GM08714 (cell line): ENCODE measurements at regions not wholly inside any gene's neighbourhood (a gene's known extent, or its start where the extent isn't known, plus 50 kb on each side); places are given as distances from the start of the nearest gene placed in this dataset.

Experiments
- H3K4me3 ChIP-seq: fragments of 200-500 bp; sonication (Bioruptor generic); 2 replicates; pipeline ENCODE4 v1.5.1; 2014; ENCODE audit warnings: mild to moderate bottlenecking, low read length, inconsistent platforms
- ZNF274 ChIP-seq: IDR thresholded peaks from 2 replicates; pipeline ENCODE4 v1.6.1; 2012; ENCODE audit warnings: mild to moderate bottlenecking, low read depth, low read length

- H3K4me3 ChIP-seq = no peak overlapping the region
- TF ChIP-seq ZNF274 = no peak
Measured at GRCh38 chr2:236661061-236661761, 91.6 kb downstream of the ACKR3 start.

DNA sequence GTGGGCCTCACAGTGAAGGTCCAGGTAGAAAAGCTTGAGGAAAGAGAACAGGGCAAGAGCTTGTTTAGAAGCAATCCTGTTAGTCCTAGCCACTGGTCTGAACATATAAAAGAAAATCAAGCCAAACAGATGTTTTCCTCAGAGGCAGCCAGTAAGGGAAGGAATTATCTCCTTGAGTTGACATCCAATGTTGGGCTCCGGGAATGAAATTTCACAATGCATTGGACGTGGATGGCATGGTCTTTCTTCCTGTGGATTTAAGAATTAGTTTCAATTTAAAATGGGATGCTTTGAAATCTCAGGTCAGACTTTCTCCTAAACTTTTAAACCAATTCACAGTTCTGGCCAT lies 92.1 kb downstream of the ACKR3 start:
- no peak for TF ChIP-seq ZNF274
- no peak overlapping the region for H3K4me3 ChIP-seq

DNA sequence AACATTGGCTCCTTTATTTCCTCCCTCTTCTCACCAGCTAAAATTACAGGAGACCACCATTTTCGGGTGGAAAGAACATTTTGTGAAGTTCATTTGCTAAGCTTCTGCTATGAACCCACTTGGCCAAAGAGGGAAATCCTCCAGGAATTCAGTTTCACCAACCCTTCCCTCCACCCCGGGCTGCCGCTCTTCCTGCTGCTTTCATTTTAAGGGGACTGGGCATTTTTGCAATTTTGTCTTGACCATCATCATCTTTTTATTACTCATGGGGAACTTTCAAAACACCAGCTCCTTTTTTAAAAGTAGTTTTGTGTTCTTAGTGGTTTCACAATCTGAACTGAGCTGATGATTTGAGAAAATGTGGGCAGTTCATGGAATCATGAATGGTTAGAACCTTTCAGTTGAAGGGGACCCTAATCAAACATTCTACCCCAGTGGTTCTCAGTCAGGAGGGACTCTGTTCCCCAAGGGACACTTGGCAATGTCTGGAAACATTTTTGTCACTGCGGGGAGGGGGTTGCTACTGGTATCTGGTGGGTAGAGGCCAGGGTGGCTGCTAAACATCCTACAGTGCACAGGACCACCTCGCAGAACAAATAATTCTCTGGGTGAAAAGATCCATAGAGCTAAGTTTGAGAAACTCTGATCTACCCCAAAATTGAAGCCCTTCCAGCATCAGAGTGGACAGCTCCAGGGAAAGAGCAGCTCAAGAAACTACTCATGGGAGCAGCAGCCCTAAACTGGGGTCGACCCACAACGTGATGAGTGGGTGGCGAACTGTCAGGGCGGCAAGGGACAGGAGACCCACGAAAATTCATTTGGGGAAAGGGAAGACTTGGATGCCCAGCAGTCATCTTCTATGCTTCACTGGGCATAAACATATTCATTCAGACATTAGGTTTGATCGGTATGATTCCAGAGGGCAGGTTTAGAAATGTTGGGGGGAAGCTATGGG lies 92.9 kb downstream of the ACKR3 start:
- TF ChIP-seq ZNF274 = no peak
- H3K4me3 ChIP-seq = no peak overlapping the region

DNA sequence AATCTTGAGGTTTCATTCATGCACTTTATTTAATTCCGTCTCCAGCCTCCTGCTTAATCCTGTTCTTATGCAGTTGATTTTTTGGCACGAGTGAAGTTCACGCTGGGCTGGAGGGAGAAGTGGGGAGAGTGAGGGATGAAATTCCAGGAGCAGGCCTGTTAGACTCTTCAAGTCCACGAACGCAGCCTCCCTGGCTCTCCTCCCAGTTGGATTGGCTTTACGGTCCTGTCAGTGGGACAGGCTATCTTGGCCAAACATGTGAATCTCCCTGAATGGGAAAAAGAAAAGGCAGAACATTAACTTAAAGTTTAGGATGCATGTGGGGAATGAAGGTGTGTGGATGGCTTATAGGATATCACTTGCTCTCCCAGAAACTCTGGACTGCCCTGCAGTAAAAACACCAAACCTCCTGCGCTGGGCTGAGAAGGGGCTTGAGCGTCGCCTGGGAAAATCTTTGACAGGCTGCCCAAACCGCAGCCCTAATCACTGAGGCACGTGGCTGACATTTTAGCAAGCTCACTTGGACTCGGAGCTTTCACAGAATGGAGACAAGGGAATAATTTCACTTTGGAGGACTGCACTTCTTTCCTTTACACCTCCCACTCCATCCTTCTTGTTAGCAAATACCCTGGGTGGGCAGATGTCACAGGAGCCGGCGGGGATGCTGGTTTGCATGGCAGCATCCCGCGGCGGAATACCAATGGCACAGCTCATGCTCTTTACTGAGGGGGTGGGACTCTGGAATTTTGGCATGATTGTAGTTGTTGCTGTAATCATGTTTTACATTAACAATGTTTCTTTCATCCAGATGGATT lies 93.9 kb downstream of the ACKR3 start:
- no peak overlapping the region for H3K4me3 ChIP-seq
- no peak for TF ChIP-seq ZNF274

- no peak for TF ChIP-seq ZNF274
- no peak overlapping the region for H3K4me3 ChIP-seq
Measured at GRCh38 chr2:236664136-236664535, 94.5 kb downstream of the ACKR3 start.

DNA sequence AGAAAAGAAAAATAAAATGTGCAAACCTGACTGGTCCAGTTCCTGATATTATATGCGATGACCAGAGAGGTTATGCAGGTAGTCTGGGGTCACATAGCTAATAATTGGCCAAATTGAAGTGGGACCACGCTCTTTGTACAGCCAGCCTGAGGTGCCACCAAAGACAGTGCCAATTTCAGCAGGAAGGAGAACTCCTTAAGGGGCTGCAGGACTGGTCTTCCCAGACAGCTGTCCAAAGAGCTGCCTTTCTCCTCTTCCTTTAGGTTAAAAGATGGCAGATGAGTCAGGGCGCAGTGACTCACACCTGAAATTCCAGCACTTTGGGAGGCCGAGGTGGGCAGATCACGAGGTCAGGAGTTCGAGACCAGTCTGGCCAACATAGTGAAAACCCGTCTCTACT lies 95.5 kb downstream of the ACKR3 start:
- H3K4me3 ChIP-seq = no peak overlapping the region
- TF ChIP-seq ZNF274 = no peak

DNA sequence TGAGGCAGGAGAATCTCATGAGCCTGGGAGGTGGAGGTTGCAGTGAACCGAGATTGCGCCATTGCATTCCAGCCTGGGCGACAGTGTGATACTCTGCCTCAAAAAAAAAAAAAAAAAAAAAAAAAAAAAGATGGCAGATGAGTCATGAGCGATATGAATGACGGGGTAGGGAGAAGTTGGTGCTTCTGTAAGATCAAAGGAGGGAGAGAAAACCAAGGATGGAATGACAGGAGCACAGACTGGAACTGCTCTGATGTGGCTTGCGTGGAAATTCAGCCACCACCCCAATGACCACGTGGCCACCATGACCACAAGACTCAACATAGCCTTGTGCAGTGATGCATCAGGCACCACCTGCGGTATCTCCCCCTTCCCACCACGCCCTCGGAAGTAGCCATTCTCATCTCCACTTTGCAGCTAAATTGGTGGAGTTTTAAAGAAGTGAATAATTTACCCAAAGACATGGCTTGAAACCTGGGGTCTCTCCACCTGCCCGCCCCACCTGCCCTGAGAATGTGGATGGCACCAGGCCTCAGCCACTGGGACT lies 96.0 kb downstream of the ACKR3 start:
- no peak for TF ChIP-seq ZNF274
- H3K4me3 ChIP-seq = no peak overlapping the region

DNA sequence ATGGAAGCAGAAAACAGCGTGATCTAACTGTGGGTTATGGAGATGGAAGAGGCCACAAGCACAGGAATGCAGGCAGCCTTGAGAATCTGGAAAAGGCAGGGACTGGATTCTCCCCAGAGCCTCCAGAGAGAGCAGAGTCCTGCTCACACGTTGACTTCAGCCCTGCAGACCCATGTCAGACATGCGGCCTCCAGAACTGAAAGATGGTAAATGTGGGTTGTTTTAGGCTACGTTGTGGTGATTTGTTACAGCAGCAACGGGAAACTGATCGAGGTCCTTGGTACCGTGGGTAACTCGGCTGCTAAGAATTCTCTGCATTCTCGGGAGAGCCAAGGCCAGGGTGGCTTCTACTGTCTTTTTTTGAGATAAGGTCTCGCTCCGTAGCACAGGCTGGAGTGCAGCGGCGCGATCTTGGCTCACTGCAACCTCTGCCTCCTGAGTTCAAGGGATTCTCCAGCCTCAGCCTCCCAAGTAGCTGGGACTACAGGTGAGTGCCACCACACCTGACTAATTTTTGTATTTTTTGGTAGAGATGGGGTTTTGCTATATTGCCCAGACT lies 97.1 kb downstream of the ACKR3 start:
- no peak overlapping the region for H3K4me3 ChIP-seq
- TF ChIP-seq ZNF274 = no peak

DNA sequence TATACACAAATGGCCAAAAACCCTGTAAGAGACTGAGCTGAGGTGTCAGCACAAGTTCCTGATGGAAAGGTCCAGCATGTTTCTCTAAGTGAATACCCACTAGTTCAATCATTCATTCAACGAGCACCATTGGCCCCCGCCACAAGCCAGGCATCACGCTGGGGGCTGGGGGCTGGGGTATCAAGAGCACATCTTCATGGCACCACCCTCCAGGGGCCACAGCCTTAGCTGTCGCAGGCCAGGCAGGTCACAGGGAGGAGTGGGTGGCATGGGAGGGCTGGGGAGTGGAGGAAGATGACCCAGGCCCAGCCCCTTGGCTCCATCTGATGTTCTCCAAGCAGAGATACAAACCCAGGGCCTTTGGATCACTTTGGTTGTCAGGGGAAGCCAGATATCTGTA lies 97.9 kb downstream of the ACKR3 start:
- no peak overlapping the region for H3K4me3 ChIP-seq
- no peak for TF ChIP-seq ZNF274

DNA sequence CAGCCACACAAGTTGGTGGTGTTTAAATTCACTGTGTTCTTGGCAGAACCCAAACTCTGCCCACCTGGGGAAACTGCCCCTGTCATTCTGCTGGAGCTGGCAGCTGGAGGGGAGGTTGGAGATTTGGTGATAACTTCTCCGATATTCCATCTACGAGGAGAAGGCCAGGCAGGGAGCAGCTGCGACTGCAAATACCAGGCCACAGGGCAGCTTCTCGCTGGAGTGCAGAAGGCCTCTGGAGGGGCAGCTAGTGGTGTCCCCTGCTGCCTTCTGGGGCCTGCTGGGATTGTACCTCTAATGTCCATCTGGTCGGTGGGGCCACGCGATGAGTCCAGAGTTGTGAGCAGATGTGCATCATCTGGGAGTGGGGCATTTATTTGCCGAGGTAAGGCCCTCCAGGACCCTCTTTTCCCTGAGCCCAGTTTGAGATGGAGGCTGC lies 98.9 kb downstream of the ACKR3 start:
- H3K4me3 ChIP-seq = no peak overlapping the region
- no peak for TF ChIP-seq ZNF274

DNA sequence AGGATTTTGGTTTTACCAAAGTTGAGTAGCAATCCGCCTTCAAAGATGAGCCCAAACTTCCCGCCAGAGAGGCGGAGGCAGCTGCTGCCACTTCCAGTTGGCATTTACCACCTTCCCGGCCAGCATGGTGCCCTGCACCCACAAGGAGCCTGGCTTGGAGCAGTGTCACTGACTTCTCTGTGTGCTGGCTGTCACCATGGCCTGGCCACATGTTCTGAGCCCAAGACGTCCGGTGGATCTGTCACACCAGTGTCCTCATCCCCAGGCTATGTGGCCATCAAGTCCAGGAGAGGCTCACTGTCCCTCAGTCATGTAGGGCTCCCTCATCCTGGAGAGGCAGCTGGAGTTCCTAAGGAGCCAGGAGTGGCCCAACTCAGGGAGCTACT lies 100.6 kb downstream of the ACKR3 start:
- H3K4me3 ChIP-seq = no peak overlapping the region
- TF ChIP-seq ZNF274 = no peak

GRCh38 chr2:236671896-236672562 lies 102.4 kb downstream of the ACKR3 start:
- no peak for TF ChIP-seq ZNF274
- H3K4me3 ChIP-seq = no peak overlapping the region

DNA sequence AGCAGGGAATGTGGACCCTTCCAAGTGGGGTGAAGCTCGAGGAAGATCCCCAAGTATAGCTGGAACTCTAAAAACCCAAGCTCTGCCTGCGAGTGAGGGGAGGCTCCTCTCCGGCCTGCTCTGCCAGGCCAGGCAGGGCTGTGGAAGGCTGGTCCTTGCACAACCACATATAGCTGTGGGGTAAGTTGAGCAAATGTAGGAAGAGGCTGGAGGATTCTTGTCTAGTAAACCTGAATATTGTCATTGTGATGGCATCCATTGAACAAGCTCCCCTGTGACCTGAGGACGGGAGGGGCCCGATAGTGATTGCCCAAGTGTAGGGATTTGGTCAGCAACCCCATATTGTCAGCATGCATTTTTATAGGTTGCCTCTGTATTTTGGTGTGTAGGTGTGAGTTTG lies 103.0 kb downstream of the ACKR3 start:
- H3K4me3 ChIP-seq = no peak overlapping the region
- TF ChIP-seq ZNF274 = no peak
